Body of pancreas (tissue), 4 donors: ENCODE measurements at regions not wholly inside any gene's neighbourhood (a gene's known extent, or its start where the extent isn't known, plus 50 kb on each side); places are given as distances from the start of the nearest gene placed in this dataset.

Experiments used
- CTCF ChIP-seq, 7 experiments: fragments of 450-650 bp in 4 of 7; fragments of 200-600 bp in 3 of 7; sonication (generic) in 3 of 7; IDR thresholded peaks; one replicate each; pipeline ENCODE4 v1.5.1; 2016 to 2019; ENCODE audit warnings: antibody characterized with exemption in 7 of 7
- POLR2A ChIP-seq, 3 donors: fragments of 450-650 bp; IDR thresholded peaks; one replicate each; pipeline ENCODE4 v1.6.1; 2016; ENCODE audit warnings: antibody characterized with exemption in 3 of 3, mild to moderate bottlenecking in 2 of 3

GRCh38 chr10:8173243-8173865 is 118.9 kb downstream of the GATA3 start:
- TF ChIP-seq POLR2A (IDR thresholded peaks at IDR 0.05) (no peak), CTCF (IDR thresholded peaks at IDR 0.05) (no peak)
